HepG2 (cell line): ENCODE measurements at regions not wholly inside any gene's neighbourhood (a gene's known extent, or its start where the extent isn't known, plus 50 kb on each side); places are given as distances from the start of the nearest gene placed in this dataset.

ENCODE experiments used
- ATAC-seq: fragments of 200-7000 bp; cut with Tn5 transposase; 3 replicates; pipeline ENCODE4 v1.9.1; 2020; ENCODE audit warnings: mild to moderate bottlenecking, moderate library complexity
- BruUV-seq: library from RNA; stranded (reverse); fragments of 400-500 nt; replicated peaks from 2 replicates; lab custom pipeline; 2021; lab: Mats Ljungman, UMichigan
- CTCF ChIA-PET: fragments of 300-600 bp; formaldehyde crosslinking; extraction: SDS; loops from one replicate; lab custom pipeline; 2021; ENCODE audit warnings: low total read pairs, inconsistent platforms, low intra/inter-chr PET ratio; lab: Yijun Ruan, JAX
- POLR2A ChIA-PET: fragments of 350-600 bp; sonication (Branson Sonifier 250); formaldehyde crosslinking; loops from one replicate; lab custom pipeline; 2020; ENCODE audit warnings: antibody characterized with exemption, inconsistent platforms; lab: Yijun Ruan, JAX
- DNase-seq: peaks from one replicate; pipeline ENCODE4 v3.0.0-alpha.2; 2015; ENCODE audit warnings: low spot score
- FAIRE-seq: peaks from 3 replicates; lab custom pipeline; 2011; peaks lifted over from hg19 to GRCh38; lab: Jason Lieb, UNC
- H2AFZ ChIP-seq: one replicate; pipeline ENCODE4 v1.6.1; 2011; ENCODE audit warnings: low read length, inconsistent platforms
- H3K27ac ChIP-seq: fragments of 300-600 bp; 3 replicates; pipeline ENCODE4 v1.8.0; 2011; ENCODE audit warnings: mixed run types, mild to moderate bottlenecking, mixed read lengths, low read length, inconsistent platforms; ENCODE audit not compliant: insufficient read depth; ENCODE audit errors: extremely low read length
- H3K27me3 ChIP-seq, 2 experiments: fragments of 200-600 bp in 1 of 2; 2 replicates in 1 of 2; 3 replicates in 1 of 2; pipeline versions ENCODE4 v1.6.0 to v1.8.0; 2011; ENCODE audit warnings: low read length in 2 of 2, mild to moderate bottlenecking in 2 of 2, moderate library complexity in 2 of 2, inconsistent platforms in 1 of 2; ENCODE audit not compliant: insufficient read depth in 2 of 2, control insufficient read depth in 1 of 2
- H3K36me3 ChIP-seq, 2 experiments: fragments of 200-600 bp in 1 of 2; replicated peaks in 1 of 2; 2 replicates in 1 of 2; 3 replicates in 1 of 2; pipeline versions ENCODE4 v1.5.1 to v1.8.0; 2011; ENCODE audit warnings: low read length in 2 of 2, inconsistent platforms in 1 of 2; ENCODE audit not compliant: insufficient read depth in 2 of 2, control insufficient read depth in 1 of 2
- H3K4me1 ChIP-seq: 2 replicates; pipeline ENCODE4 v1.5.1; 2012; ENCODE audit warnings: low read length, inconsistent platforms; ENCODE audit not compliant: insufficient read depth
- H3K4me2 ChIP-seq: 2 replicates; pipeline ENCODE4 v1.6.0; 2011; ENCODE audit warnings: low read depth, low read length, inconsistent platforms
- H3K4me3 ChIP-seq, 3 experiments: fragments of 200-600 bp in 1 of 3; sonication (generic), shearing (Covaris generic) in 1 of 3; replicated peaks in 1 of 3; 2 replicates each; pipeline ENCODE4 v1.5.1; 2011 to 2016; ENCODE audit warnings: low read length in 3 of 3, inconsistent platforms in 2 of 3, low read depth in 2 of 3, mild to moderate bottlenecking in 2 of 3, control low read depth in 1 of 3, mixed read lengths in 1 of 3; ENCODE audit not compliant: insufficient read depth in 1 of 3
- H3K79me2 ChIP-seq: one replicate; pipeline ENCODE4 v1.6.1; 2011; ENCODE audit warnings: low read length, inconsistent platforms; ENCODE audit not compliant: insufficient read depth
- H3K9ac ChIP-seq: 2 replicates; pipeline ENCODE4 v1.6.0; 2011; ENCODE audit warnings: mild to moderate bottlenecking, low read depth, low read length, inconsistent platforms; ENCODE audit not compliant: insufficient read depth
- H3K9me3 ChIP-seq: 2 replicates; pipeline ENCODE4 v1.5.1; 2012; ENCODE audit warnings: mild to moderate bottlenecking, low read length
- H4K20me1 ChIP-seq: 2 replicates; pipeline ENCODE4 v1.6.0; 2011; ENCODE audit warnings: inconsistent platforms, mild to moderate bottlenecking, low read length, moderate library complexity; ENCODE audit not compliant: insufficient read depth
- CC2D1A ChIP-seq: sonication (generic); formaldehyde crosslinking; IDR thresholded peaks from 2 replicates; pipeline ENCODE4 v1.8.1; 2023; ENCODE audit warnings: mild to moderate bottlenecking, missing genetic modification reagents
- CTCF ChIP-seq: sonication (generic); formaldehyde crosslinking; IDR thresholded peaks from 2 replicates; pipeline ENCODE4 v1.5.0; 2020; ENCODE audit warnings: mild to moderate bottlenecking, missing genetic modification reagents, moderate library complexity
- KDM5B ChIP-seq: sonication (generic); formaldehyde crosslinking; IDR thresholded peaks from 2 replicates; pipeline ENCODE4 v1.4.0; 2020; ENCODE audit warnings: missing genetic modification reagents, mild to moderate bottlenecking, borderline replicate concordance
- MIER3 ChIP-seq: IDR thresholded peaks from 2 replicates; pipeline ENCODE4 v1.6.1; 2016; ENCODE audit warnings: missing compliant biosample characterization, borderline replicate concordance
- NR0B2 ChIP-seq: sonication (generic); formaldehyde crosslinking; IDR thresholded peaks from 2 replicates; pipeline ENCODE4 v1.4.0; 2020; ENCODE audit warnings: mild to moderate bottlenecking, missing genetic modification reagents
- POGK ChIP-seq: sonication (generic); formaldehyde crosslinking; conservative IDR thresholded peaks from 2 replicates; pipeline ENCODE4 v1.8.0; 2022; ENCODE audit warnings: mild to moderate bottlenecking, moderate library complexity, missing genetic modification reagents
- SNAPC5 ChIP-seq: sonication (generic); formaldehyde crosslinking; IDR thresholded peaks from 2 replicates; pipeline ENCODE4 v1.8.1; 2023; ENCODE audit warnings: mild to moderate bottlenecking, missing genetic modification reagents, borderline replicate concordance
- SOX6 ChIP-seq, 2 experiments: fragments of 450-650 bp in 1 of 2; sonication (generic) in 1 of 2; formaldehyde crosslinking in 1 of 2; IDR thresholded peaks; 2 replicates each; pipeline versions ENCODE4 v1.4.0 to v1.6.1; 2017 to 2020; ENCODE audit warnings: antibody characterized with exemption in 1 of 2, mild to moderate bottlenecking in 1 of 2, missing genetic modification reagents in 1 of 2
- TCF12 ChIP-seq, 2 experiments: fragments of 450-650 bp in 1 of 2; sonication (generic) in 1 of 2; formaldehyde crosslinking in 1 of 2; IDR thresholded peaks; 2 replicates each; pipeline versions ENCODE4 v1.6.1 to v1.8.0; 2017 to 2022; ENCODE audit warnings: antibody characterized with exemption in 1 of 2, mild to moderate bottlenecking in 1 of 2, missing genetic modification reagents in 1 of 2, moderate library complexity in 1 of 2
- ZBTB46 ChIP-seq: sonication (generic); formaldehyde crosslinking; IDR thresholded peaks from 2 replicates; pipeline ENCODE4 v1.4.0; 2020; ENCODE audit warnings: mild to moderate bottlenecking, missing genetic modification reagents, borderline replicate concordance
- ZFP90 ChIP-seq: sonication (generic); formaldehyde crosslinking; IDR thresholded peaks from 2 replicates; pipeline ENCODE4 v1.8.0; 2022; ENCODE audit warnings: missing genetic modification reagents, mild to moderate bottlenecking, inconsistent platforms, borderline replicate concordance
- ZNF792 ChIP-seq: IDR thresholded peaks from 2 replicates; pipeline ENCODE4 v1.6.1; 2016
- WGBS: methylation state at CpG from one replicate; pipeline ENCODE4 v1.1.6; 2017; ENCODE audit warnings: low lambda C conversion rate; 5-methylcytosine and 5-hydroxymethylcytosine counted together
- in situ Hi-C: cut with HindIII; loops from 2 replicates; pipeline ENCODE4 v1.10.0; 2017; ENCODE audit warnings: low pct_unique_long_range_greater_than_20kb; ENCODE audit not compliant: extremely low pct_ligation_motif_present
- intact Hi-C: fragments of 100-400 bp; cut with micrococcal nuclease; formaldehyde crosslinking; loops from one replicate; pipeline ENCODE4 v1.10.0; 2022; ENCODE audit not compliant: unreplicated experiment

- H3K79me2 ChIP-seq, result no peaks in the 10 kb centered on the region
- no peak overlapping the region for H3K27ac ChIP-seq
- no peaks in the 10 kb centered on the region for H3K9me3 ChIP-seq
- H3K36me3 ChIP-seq, result no peaks in the 10 kb centered on the region
- no peak overlapping the region for H3K4me3 ChIP-seq
- H3K4me1 ChIP-seq, result no peaks in the 10 kb centered on the region
- FAIRE-seq, result no peak
- H3K4me2 ChIP-seq, result no peak overlapping the region
- peaks cover 2 to 51% of the 10 kb centered on the region in 2 experiments; a peak in 4 of 5 replicates for H3K27me3 ChIP-seq
- no peak overlapping the region for H3K9ac ChIP-seq
- POLR2A ChIA-PET, result no interaction called here
- no peaks in the 10 kb centered on the region for H4K20me1 ChIP-seq
- intact Hi-C loops (no loop called here), in situ Hi-C loops (no loop called here)
- ATAC-seq, result no peak
- 46% methylated on average over 6 of the region's 6 CpGs for WGBS
- H2AFZ ChIP-seq, result no peak overlapping the region
- CTCF ChIA-PET, result no interaction called here
- BruUV-seq, result no TSS peak
- no peak for TF ChIP-seq CTCF
- DNase-seq, result no peak
Measured at GRCh38 chr2:134029418-134029817, 224.5 kb upstream of the MGAT5 start.

GRCh38 chr2:134031539-134031938, 222.3 kb upstream of the MGAT5 start:
- ChIA-PET POLR2A (no interaction called here), CTCF (no interaction called here)
- H3K9ac ChIP-seq, result no peak overlapping the region
- no peaks in the 10 kb centered on the region for H3K9me3 ChIP-seq
- no peak overlapping the region for H3K27ac ChIP-seq
- H3K79me2 ChIP-seq, result no peaks in the 10 kb centered on the region
- H4K20me1 ChIP-seq, result no peaks in the 10 kb centered on the region
- DNase-seq (no peak), FAIRE-seq (no peak), ATAC-seq (no peak)
- no peak overlapping the region for H3K4me2 ChIP-seq
- no peaks in the 10 kb centered on the region for H3K36me3 ChIP-seq
- intact Hi-C loops (no loop called here), in situ Hi-C loops (no loop called here)
- H3K4me3 ChIP-seq, result no peak overlapping the region
- H3K4me1 ChIP-seq, result no peaks in the 10 kb centered on the region
- WGBS, result 13% methylated on average over 6 of the region's 6 CpGs
- H2AFZ ChIP-seq, result no peak overlapping the region
- BruUV-seq, result no TSS peak
- H3K27me3 ChIP-seq, result peaks cover 2 to 45% of the 10 kb centered on the region in 2 experiments; a peak in 4 of 5 replicates
- no peak for TF ChIP-seq ZFP90 (CRISPR knock-in tag)
- no peak for TF ChIP-seq NR0B2
- TF ChIP-seq ZBTB46, result no peak
- no peak for TF ChIP-seq KDM5B (CRISPR knock-in tag)
- no peak for TF ChIP-seq TCF12 (IDR thresholded peaks at IDR 0.05)
- TF ChIP-seq TCF12 (CRISPR knock-in tag; IDR thresholded peaks at IDR 0.05), result no peak
- TF ChIP-seq SNAPC5, result no peak
- no peak for TF ChIP-seq POGK (CRISPR knock-in tag)
- no peak for TF ChIP-seq MIER3 (CRISPR knock-in tag)
- TF ChIP-seq CC2D1A (CRISPR knock-in tag), result no peak
- no peak for TF ChIP-seq ZNF792
- no peak for TF ChIP-seq SOX6 (IDR thresholded peaks at IDR 0.05)
- TF ChIP-seq SOX6 (CRISPR knock-in tag; IDR thresholded peaks at IDR 0.05), result no peak
